HG03060 (cell line): ENCODE measurements at regions not wholly inside any gene's neighbourhood (a gene's known extent, or its start where the extent isn't known, plus 50 kb on each side); places are given as distances from the start of the nearest gene placed in this dataset.

Source experiments
- ATAC-seq: cut with Tn5 transposase; IDR thresholded peaks from one replicate; pipeline ENCODE4 v1.9.1; 2021; ENCODE audit warnings: low read depth, moderate number of reproducible peaks; ENCODE audit not compliant: unreplicated experiment

- ATAC-seq: no peak
Observed at GRCh38 chr2:128380061-128380889, 61.6 kb upstream of the HS6ST1 start.

- no peak for ATAC-seq
Observed at GRCh38 chr2:128380961-128381938, 62.6 kb upstream of the HS6ST1 start.

- no peak for ATAC-seq
Observed at GRCh38 chr2:128384446-128384845, 65.8 kb upstream of the HS6ST1 start.

- ATAC-seq: no peak
Observed at GRCh38 chr2:128384956-128385355, 66.3 kb upstream of the HS6ST1 start.

- ATAC-seq: no peak
Observed at GRCh38 chr2:128385365-128385764, 66.7 kb upstream of the HS6ST1 start.

DNA sequence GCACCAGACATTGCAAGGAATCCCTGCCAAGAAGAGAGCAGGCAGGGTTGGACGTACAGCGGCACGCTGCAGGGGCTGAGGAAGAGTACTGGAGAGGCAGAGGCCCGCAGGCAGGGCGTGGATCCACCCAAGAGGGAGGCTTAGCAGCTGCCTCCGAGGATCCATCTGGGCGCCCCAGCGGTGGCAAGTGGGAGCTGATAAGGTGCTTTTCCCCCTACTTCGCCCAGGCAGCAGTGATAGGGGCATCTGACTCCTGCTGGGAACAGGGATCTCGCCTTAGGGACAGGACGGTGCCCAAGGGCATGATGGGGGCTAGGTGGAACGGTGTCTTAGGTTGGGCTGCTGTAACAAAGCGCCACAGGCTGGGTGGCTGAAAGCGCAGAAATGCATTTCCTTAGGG lies 67.4 kb upstream of the HS6ST1 start:
- ATAC-seq: no peak

GRCh38 chr2:128388499-128388941 lies 69.9 kb upstream of the HS6ST1 start:
- ATAC-seq: no peak

DNA sequence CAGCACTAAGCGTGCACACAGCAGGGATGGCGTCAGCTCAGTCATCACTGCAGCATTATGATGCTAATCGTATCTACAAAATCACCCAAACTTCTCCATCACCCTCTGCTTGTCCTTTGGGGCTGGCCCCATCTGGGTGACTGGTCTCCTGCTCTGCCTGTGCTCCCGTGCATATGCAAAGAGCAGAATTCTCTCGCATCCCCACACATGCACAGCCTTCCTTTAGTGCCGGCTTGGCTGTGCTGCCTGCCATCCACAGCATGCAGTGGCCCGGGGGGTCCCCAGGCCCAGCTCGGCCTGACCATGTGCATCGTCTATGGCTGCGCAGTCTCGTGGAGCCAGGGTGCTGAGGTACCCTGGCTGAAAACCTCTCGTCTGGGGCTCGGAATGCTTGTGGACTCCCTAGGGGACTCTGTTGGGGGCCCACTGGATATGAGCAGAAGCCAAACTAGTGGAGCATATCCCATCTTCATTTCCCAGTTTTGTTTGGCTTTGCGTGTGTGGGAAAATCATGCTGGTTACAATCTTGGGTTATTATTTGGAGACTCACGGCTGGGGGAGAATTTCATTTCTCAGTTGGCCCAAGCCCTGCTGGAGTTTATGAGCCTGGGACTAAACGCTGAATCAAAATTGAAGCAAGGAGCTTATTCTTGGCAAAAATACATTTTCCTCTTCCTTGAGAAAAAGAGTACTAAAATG lies 70.9 kb upstream of the HS6ST1 start:
- no peak for ATAC-seq

GRCh38 chr2:128390256-128390990 lies 71.8 kb upstream of the HS6ST1 start:
- ATAC-seq: no peak

DNA sequence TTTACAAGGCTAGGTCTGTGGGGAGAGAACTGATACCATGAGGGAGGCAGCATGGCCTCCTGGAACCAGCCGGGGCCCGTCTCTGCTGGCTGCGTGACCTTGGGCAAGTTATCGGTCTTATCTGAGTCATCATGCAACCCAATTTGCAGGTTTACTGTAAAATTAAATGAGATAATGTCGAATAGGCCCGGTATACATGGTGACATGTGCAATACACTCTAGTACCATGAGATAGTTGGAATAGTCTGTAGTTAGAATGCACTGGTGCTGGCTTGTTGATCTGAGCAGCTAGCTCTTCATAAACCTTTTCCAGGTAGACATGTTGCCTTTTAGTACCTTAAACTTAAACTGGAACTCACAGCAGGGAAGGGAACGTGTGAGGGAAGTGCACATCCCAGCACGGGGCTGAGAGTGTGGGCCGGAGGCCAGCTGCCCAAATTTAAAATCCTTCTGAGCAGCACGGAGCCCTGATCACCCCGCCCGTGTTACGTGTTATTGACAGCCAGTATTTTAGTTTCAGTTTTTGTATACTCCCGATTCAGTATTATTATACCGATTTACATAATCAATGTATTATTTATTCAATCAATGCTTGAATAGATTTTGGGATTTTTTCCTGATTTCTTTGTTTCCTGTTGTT lies 72.4 kb upstream of the HS6ST1 start:
- ATAC-seq: no peak

DNA sequence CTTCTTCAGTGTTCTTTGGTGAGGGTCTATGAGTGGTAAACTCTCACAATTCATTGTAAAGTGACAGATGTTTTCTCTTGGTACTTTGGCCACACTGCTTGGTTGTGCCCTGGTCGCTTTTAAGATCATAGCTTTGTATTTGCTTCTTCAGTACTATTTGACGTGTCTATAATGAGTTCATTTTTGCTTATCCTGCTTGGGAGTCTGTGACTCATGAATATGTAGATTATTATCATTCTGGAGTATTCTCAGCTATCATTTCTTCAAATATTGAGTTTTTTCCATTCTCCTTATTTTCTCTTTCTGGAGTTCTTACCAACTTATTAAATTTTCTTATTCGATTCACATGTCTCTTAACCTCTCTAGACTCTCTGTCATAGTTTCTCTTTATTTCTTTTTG lies 73.0 kb upstream of the HS6ST1 start:
- no peak for ATAC-seq

DNA sequence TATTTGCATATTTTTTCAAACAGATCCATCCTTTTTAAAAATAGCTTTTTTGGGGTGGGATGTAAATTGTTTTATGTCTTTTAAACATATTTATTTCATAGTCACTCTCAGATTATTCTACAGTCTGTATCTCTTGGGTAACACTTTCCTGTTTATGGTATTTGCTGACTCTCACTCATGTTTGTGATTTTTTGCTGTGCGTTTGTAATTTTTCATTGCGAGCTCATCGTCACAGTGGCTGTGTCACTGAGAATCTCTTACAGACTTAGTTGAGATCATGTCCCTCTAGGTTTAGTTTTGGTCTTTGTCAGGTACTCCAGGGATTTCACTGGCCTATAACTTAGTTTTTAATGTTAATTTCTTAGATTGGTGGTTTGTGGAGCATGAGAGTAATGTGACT lies 73.5 kb upstream of the HS6ST1 start:
- no peak for ATAC-seq

DNA sequence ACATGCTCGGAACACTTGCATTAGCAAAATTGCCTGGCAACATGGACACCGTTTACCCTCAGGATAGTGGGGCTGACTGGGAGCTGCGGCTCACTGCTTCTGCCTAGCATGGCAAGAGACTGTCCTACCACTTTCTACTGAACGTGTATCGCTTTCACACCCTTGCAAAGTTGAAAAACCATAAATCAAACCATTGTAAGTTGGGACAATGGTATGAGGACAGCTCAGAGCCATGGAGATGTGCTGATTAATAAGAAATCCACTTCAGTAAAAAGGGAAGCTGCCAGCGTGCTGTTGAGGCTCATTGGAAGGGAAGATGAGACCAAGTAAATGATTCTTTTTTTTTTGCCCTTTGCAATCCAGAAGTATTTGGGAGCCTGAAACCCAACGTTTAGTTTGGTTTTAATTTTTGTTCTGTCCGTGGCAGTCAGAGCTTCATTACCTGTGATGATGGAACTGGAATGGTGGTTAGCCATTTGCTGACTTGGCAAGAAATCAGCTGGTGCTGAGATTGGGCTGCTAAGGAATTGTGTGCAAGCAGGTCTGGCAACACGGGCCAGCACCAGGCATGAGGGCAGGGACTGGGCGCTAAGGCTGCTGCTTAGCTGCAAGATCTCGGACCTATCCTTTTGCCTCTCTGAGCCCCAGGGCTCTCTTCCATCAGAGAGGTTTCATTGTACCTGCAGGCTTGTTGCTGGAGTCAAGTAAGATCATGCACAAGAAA lies 75.5 kb upstream of the HS6ST1 start:
- no peak for ATAC-seq

DNA sequence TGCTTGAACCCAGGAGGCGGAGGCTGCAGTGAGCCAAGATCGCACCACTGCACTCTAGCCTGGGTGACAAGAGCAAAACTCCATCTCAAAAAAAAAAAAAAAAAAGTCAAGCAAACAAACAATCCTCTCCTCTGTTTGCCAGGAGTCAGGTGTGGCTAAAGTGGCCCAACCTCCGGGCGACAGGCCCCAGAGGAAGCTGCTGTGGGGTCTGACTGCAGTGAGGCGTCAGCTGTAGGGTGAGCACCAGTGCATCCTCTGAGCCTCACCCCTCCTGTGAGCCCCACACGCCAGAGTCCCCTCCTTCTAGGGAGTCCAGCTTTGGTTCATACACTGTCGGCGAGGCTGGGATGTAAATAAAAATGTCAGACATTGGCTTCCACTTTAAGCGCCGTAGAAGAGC lies 76.5 kb upstream of the HS6ST1 start:
- no peak for ATAC-seq

DNA sequence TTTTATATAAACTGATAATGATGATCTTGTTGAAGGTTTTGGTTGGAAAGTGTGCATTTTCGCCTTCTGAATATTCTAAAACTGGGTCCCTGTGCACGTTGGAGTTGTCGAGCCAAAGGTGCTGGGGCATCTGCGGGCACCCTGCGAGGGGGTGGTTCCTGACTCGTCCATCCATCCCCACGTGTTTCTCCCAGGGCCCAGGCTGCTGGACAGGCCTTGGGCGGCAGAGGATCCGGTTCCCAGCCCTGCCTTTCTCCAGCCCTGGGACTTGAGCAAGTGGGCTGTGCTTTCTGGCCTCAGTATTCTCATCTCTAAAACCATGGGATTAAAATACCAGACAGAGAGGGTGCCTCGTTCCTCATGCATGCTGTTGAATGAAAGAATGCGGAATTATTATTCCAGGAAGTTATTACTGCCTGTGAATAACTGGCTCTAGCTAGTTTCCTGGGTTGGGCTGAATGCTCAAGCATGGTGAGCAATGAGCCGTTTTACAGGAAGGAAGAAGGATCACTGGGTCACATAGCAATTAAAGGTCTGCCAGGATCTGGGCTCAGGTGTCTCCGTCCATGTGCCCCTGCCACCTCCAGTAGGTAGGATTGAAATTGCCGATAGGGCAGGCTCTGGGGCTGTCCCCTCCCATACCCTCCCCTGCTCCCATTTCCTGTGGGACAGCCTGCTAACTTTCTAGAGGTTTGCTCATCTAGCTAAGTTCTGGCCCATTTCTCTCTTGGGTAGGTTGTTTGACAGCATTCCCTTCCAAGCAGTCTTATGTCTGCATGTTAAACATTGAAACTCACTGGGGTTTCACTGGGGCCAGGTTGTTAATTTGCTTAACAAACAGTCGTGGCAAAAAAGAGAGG lies 77.2 kb upstream of the HS6ST1 start:
- ATAC-seq: no peak

DNA sequence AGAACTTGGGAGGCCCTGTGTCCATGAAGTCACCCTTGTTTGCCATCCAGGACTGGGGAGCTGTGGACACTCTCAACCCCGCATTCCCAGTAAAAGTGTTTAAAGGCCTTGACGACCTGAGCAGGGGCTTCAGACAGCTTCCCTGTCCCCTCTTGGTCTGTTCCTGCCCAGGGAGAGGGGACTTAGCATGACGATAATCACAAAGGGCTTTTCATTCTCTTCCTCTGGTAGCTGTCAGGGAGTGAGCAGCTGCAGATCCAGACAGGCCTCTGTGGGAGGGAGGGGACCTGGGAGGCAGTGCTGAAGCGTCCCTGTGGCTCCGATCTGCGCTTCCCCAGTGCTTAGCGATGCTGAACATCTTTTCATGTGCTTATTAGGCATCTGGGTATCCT lies 77.8 kb upstream of the HS6ST1 start:
- no peak for ATAC-seq

GRCh38 chr2:128396946-128397345 lies 78.3 kb upstream of the HS6ST1 start:
- ATAC-seq: no peak

DNA sequence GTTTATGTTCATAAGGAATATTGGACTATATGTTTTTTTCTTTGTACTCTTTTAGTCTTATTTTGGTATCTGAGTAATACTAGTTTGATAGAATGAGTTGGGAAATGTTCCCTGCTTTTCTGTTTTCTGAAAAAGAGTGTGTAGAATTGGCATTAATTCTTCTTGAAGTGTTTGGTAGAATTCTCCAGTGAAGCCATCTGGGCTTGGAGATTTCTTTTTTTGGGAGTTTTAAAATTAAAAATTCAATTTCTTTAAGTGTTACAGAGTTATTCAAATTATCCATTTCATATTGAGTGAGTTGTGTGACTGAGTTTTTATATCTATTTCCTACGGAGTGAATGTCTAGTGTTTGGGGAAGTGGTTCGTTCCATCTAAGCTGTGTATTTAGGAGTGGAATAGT lies 80.6 kb upstream of the HS6ST1 start:
- no peak for ATAC-seq
